Activated CD8-positive, alpha-beta memory T cell treated with anti-CD3 and anti-CD28 coated beads for 48 hours (primary cell): ENCODE measurements at regions not wholly inside any gene's neighbourhood (a gene's known extent, or its start where the extent isn't known, plus 50 kb on each side); places are given as distances from the start of the nearest gene placed in this dataset.
"Not testable (repeated sequence)": the region's sequence is repeated elsewhere in the genome, so short reads cannot be mapped to it uniquely, and the experiment has no call there.

Source experiments
- DNase-seq, 3 experiments: peaks; one replicate each; pipeline ENCODE4 v3.0.0-alpha.2; 2020; ENCODE audit warnings: low read depth in 2 of 3, low spot score in 2 of 3

- not testable (repeated sequence) for DNase-seq
Observed at GRCh38 chr2:131824986-131825385, 297.3 kb downstream of the CCDC74A start.

GRCh38 chr2:131827481-131828163, 299.9 kb downstream of the CCDC74A start:
- no peak for DNase-seq

- DNase-seq, result no peak
Observed at GRCh38 chr2:131828164-131828561, 300.5 kb downstream of the CCDC74A start.

DNA sequence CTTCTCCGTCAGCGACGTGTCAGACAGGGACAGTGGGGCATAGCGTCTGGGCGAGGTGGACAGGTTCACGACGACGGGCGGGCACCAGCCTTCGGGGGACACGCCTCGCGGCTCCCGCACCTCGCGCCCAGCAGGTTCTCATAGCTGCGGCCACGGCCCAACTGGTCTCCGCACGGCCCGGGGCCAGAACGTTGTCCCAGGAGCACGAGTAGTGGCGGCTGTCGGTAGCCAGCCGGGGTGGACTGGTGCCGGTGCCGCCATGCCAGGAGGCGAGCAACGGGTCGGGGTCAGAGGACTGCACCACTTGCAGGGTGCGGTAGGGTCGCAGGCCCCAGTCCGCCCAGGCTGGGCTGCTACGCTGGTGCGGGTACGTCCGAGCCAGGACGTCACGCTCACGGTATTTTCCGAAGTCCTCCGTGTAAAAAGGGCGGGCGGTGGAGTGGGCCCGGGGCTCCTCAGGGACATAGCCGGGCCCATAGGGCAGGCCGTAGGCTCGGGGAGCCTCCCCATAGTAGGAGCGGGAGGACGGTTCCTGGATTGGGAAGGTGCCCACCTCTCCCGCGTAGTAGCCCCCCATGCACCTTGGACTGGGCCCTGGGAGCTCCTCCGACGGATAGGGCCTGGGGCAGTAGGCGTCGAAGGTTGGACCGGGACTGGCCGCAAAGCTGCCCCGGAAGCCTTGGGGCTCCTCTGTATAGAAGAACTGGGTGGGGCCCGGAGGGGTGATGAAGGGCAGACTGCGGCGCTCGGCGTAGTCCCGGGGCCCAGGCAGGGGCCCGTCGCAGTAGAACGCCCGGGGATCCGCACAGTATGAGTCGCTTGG, 301.2 kb downstream of the CCDC74A start:
- not testable (repeated sequence) for DNase-seq

DNA sequence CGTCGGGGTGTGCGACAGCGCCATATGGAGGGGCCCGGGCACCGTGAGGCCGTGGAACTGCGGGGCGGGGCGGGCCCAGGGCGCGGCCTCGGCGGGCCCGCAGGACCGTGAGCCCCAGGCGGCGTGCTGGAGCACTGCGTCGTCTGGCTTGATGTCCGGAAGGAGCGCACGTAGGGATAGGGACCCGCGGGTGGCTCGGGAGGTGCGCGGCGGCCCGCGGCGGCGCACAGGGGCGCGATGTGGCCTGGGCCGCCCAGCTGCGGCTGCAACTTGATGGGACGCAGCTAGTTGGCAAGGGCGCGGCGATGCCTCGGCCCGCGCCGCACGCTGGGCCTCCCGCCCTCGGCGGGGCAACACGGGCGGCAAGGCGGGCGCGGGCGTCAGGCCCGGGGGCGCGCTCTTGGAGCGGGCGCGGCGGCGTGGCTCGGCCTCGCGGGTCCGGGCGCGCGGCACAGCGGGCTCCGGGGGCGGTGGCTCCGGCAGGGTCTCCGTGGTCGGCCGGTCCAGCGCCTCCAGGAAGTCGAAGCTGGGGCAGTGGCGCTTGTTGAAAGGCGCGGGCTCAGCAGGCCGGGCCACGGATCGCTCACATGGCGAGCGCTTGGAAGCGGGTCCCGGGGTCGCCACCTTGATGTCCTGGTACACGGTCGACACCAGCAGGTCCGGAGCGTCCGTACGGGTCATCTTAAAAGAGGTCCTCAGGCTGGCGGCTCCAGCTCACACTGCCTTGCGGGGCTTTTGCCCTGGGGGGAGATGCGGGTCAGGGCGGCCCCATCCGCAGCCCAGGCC, 302.0 kb downstream of the CCDC74A start:
- DNase-seq, result not testable (repeated sequence)

DNA sequence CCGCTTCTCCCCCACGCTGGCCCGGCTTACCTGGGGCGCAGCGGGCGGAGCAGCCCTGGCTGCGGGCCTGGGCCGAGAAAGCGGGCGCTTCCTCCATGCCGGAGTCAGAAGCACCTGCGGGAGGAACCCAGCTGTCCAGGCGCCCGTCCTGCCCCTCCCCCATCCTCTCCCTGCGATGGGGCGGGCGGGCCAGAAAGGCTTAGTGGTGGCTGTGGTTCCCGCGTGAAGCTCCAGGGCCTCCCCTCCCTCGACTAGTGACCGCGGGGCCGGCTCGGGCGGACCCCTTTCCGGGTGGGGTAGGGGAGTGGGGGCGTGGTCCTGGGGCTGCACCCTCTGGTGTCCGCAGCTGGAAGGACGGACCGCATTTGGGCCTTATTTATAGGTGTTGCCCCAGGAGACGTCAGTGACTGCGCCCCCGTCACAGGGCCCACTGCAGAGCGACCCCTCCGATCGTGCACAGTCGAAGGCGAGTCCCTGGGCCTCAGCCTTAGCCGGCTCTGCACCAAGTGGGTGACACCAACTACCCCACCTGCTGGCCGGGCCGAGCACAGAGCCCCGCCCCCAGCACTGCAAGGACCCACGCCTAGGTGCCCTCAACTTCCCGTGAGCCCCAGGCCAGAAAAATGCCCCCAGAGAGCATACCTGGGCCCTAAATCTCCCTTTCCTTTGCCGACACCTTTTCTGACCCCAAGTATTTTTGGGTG, 302.7 kb downstream of the CCDC74A start:
- not testable (repeated sequence) for DNase-seq

GRCh38 chr2:131830946-131831310, 303.2 kb downstream of the CCDC74A start:
- DNase-seq, result not testable (repeated sequence)

- not testable (repeated sequence) for DNase-seq
Observed at GRCh38 chr2:131831450-131832208, 303.9 kb downstream of the CCDC74A start.

DNA sequence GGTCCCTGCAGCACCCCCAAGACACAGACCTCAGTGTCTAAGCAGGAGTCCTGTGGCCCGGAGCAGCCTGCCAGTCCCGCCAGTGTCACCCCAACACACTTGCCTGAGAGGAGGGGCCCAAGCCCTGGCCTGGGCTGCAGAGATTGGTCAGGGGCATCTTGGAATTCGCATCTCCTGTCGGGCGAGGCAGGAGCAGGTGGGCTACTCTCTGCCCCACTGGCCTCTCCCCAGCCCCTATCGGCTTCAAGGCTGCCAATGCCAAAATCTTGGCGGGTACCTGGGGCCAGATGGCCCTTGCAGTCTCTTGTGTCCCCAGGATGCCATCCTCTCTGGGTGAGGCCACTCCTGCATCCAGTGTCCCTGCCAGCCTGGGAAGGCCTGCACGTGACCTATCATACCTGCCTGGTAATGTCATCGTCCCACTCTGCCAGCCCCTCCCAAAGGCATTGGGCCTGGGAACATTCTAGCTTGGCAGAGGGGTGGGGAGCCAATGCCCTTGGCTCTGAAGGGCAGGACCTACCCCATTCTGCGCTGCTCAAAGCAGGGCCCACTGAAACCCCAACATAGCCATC, 304.6 kb downstream of the CCDC74A start:
- not testable (repeated sequence) for DNase-seq

DNA sequence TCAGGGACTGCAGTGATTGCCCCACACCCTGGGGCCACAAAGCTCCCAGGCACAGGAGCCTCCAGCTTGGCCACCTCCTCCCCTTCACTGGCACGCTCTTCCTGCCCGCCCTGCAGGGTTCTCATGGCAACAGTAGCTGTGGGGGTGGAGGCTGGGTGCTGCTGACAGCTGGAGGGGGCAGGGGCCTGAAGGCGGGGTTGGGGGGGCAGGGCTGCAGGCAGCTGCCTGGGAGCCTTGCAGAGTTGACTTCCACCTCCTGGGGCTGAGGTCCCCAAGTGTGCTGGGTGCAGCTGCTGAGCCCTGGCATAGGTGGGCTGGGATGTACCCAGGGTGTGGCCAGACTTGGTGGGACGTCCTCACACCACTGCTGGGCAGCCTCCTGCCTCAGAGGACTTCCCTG, 305.2 kb downstream of the CCDC74A start:
- DNase-seq, result not testable (repeated sequence)

GRCh38 chr2:131833367-131834202, 305.9 kb downstream of the CCDC74A start:
- DNase-seq, result not testable (repeated sequence)

DNA sequence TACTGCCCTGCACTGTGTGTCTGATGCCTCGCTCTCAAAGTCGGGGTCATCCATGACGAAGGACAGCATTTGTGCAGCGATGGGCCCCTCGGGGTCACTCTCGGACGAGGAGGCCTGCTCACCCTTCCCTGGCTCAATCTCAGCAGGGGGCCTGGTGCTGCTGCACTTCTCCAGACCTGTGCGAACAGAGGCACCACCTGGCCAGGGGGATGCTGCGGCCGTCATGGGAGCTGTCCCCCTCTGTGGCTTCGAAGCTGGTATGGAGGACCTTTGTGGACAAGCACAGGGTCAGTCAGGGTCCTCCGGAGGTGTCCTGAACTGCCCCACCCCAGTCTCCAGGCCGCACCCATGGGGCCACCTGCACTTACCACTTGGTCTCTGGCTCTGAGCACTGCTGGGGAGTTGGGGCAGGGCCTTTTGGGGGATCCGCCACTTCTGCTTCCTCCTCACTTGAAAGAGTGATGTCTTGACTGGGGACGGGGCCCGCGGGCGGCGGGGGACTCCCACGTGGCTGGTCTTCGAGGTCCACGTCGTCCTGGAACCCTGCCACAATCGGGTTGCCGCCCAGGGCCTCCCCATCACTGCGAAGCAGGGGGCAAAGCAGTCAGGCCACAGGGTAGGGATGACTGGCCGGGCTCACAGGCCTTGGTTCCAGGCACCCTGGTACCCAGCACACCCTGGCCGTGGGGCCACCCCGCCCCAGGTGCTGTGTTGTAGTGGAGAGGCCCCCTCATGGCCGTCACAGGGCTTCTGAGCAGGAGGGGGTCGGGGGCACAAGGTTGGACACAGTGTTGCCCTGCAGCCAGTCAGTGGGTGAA, 306.7 kb downstream of the CCDC74A start:
- DNase-seq, result not testable (repeated sequence)

DNA sequence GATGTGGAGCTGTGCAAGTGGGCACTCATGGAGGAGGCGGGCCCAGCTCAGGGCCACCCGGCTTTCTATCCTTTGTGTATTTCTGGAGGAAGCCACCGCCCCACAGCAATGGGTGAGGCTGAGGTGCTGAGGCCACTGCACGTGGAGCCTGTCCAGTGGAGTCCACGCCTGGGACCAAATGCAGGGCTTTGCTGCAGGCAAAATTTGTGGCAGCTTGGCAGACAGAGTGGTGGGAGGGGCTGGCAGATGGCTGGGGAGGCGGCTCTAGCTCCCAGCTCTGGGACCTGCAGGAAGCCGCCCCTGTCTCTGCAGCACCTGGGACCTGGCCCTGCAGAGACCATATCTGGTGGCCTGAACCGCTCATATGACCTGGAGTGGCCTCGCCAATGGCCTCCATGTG, 307.3 kb downstream of the CCDC74A start:
- DNase-seq, result not testable (repeated sequence)

GRCh38 chr2:131835621-131836091, 308.0 kb downstream of the CCDC74A start:
- no peak for DNase-seq

DNA sequence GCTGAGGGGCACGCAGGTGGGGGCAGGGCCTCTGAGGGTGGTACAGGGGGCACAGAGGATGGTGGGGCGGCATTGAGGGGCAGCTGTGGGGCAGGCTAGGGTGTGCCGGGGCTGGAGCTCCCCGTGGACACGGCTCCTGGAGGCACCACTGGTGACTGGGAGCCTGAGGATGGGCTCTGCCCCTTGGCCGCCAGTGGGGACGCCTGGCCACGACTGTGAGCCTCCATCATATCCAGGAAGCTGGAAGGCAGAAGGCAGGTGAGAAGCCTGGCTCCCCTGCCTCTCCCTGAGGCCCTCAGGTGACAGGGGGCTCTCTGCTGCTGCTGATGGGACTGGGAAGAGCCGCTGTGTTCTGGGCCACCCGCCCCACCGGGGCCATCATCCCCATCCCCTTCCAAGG, 308.4 kb downstream of the CCDC74A start:
- not testable (repeated sequence) for DNase-seq

DNA sequence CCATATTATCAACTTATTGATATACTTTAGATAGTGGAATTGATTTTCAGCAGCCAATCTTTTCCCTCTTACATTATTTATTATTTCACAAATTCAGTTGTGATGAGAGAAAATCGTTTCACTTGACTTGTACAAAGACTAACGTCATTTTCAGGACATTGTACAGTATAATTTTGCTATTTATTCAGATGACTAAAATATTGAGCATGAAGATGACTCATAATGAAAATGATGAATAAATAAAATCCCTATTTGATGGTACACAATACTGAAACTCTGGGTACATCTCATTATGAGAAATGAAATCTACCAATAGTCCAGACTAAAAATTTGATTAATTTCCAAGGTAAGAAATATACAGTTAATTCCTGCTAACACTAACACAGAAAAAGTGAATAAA, 316.4 kb downstream of the CCDC74A start:
- not testable (repeated sequence) for DNase-seq

DNA sequence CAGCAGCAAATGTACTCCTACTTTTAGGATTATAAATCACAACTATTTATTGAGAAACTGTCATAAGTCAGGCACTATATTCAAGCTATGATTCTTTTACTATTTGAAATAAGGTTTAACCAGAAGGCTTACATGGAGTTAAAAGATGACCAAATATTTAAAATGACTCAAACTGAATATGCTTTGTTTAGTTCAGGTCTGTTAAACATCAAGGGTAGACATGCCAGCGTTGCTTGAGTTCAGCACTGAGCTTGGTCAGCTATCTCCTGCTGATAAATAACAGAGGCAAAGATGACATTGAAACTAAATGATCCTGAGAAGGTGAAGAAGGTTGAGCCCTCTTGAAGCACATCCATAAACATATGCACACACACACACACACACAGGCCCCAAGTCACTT, 305.6 kb downstream of the ANKRD30BL start:
- not testable (repeated sequence) for DNase-seq

DNA sequence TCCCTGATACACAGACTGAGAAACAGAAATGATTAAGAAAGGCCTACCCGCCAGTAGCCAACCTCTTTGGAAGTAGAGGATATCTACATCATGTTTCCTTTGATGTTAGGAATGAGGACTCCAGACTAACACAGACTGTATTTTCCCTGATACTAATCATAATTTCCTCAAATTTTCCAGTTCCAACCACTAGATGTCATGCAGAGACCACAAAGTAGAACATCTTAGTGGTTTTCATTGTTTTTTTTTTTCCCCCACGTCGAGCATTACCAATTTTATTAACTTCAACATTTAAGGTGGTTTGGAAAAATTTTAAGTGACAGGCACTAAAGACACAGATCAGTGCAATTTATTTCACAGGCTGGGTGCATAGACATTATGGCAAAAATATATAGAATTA, 303.6 kb downstream of the ANKRD30BL start:
- not testable (repeated sequence) for DNase-seq
